ENCODE measurements at regions not wholly inside any gene's neighbourhood (a gene's known extent, or its start where the extent isn't known, plus 50 kb on each side); places are given as distances from the start of the nearest gene placed in this dataset.

DNA sequence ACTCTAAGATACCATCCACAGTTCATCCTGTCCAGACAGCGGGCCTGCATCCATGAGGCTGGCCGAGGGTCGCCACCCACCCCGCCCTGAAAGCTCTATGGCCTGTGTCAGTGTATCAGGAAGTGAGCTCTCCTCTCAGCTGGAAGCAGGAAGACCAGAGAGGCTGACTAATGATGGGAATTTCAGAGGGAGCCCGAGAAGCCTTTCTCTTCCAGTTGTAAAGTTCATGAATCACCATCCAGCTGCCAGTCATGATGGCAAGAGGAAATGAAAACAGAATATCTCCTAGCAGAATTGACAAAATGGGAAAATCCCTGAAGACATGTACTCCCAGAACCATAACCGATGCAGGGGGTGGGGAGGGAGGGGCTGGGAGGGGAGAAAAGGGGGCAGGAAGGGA lies 109.6 kb upstream of the RPS6KA2 start:
- no peaks in the 10 kb centered on the region for H3K9me3 ChIP-seq
- H3K4me1 ChIP-seq (ENCODE audit: low read depth) = no peaks in the 10 kb centered on the region
- intact Hi-C loops (cut with DNase I, micrococcal nuclease) = no loop called here
- no peak overlapping the region for H3K4me3 ChIP-seq
- ATAC-seq (peak; percentile 69), DNase-seq (no peak)
- H3K36me3 ChIP-seq (ENCODE audit: low read depth) = no peaks in the 10 kb centered on the region
- TF ChIP-seq, protein P1, sequence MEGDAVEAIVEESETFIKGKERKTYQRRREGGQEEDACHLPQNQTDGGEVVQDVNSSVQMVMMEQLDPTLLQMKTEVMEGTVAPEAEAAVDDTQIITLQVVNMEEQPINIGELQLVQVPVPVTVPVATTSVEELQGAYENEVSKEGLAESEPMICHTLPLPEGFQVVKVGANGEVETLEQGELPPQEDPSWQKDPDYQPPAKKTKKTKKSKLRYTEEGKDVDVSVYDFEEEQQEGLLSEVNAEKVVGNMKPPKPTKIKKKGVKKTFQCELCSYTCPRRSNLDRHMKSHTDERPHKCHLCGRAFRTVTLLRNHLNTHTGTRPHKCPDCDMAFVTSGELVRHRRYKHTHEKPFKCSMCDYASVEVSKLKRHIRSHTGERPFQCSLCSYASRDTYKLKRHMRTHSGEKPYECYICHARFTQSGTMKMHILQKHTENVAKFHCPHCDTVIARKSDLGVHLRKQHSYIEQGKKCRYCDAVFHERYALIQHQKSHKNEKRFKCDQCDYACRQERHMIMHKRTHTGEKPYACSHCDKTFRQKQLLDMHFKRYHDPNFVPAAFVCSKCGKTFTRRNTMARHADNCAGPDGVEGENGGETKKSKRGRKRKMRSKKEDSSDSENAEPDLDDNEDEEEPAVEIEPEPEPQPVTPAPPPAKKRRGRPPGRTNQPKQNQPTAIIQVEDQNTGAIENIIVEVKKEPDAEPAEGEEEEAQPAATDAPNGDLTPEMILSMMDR (IDR thresholded peaks at IDR 0.05) = no peak

DNA sequence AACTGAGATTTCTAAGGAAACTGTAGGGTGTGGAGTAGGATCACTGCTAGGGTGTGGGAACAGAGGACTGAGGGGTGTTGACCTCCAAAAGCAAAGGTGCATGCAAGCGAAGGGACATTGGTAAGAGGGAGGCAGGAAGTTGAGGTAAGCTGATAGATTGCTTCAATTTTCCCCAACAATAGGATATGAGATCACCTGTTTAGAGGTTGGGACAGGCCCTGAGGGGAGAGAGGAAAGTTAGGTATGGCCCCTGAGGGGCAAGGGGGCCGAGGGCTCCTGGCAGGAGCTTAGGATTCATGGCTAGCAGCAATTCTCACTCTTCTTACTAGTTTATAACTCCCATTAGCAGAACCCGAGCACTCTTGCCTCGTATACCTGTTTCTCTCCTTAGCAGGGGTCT lies 106.8 kb upstream of the RPS6KA2 start:
- H3K9me3 ChIP-seq = no peaks in the 10 kb centered on the region
- no peaks in the 10 kb centered on the region for H3K4me1 ChIP-seq (ENCODE audit: low read depth)
- ATAC-seq = no peak
- intact Hi-C loops (cut with DNase I, micrococcal nuclease) = no loop called here
- H3K4me3 ChIP-seq = no peak overlapping the region
- H3K36me3 ChIP-seq (ENCODE audit: low read depth) = no peaks in the 10 kb centered on the region
- TF ChIP-seq, protein P1 (IDR thresholded peaks at IDR 0.05) = no peak
- DNase-seq = no peak

DNA sequence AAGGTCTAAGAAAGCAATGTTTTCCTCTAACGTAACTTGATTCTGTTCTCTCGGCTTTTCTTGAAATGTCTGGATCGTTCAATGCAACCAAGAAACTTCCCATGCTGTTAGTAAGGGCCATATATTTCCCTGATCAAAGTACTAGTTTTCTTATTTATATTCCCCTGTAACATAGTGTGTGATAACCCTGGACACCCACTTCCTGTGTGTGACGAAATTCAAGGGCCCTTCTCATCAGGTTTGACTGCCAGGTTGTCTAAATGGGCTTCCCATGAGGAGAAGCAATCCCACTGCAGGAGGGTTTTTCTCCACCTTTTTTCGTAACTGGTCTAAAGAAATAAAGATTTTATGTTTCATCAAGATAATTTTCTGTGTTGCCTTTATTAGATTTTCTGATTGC lies 102.6 kb upstream of the RPS6KA2 start:
- H3K4me1 ChIP-seq (ENCODE audit: low read depth) = no peaks in the 10 kb centered on the region
- H3K36me3 ChIP-seq (ENCODE audit: low read depth) = no peaks in the 10 kb centered on the region
- TF ChIP-seq, protein P1 (IDR thresholded peaks at IDR 0.05) = no peak
- no peak overlapping the region for H3K4me3 ChIP-seq
- H3K9me3 ChIP-seq = no peaks in the 10 kb centered on the region
- intact Hi-C loops (cut with DNase I, micrococcal nuclease) = no loop called here
- DNase-seq (no peak), ATAC-seq (no peak)

DNA sequence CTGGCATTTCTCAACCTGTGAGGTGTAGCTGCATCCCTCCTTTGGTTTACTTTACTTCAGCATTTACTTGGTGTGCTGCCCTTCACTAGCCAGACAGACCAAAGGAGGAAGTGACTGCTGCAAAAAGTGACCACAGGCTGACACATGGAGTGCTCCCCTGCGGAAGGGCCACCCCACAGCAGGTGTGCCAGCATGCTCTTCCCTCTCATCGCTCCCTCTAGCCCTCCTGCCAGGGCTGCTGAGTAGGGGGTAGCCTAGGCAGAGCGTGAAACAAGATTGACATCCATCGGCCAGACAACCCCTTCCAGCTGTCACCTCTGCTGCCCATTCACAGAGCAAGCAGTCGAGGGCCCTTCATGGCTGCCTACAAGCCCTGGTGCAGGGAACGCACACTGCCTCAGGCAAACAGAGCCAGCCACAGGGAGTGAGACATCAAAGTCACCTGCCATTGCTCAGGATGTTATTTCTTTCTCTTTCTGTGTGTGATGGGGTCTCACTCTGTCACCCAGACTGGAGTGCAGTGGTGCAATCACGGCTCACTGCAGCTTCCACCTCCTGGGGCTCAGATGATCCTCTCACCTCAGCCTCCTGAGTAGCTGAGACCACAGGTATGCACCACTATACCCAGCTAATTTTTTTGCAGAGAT lies 102.0 kb upstream of the RPS6KA2 start:
- TF ChIP-seq, protein P1 (IDR thresholded peaks at IDR 0.05) = no peak
- H3K4me1 ChIP-seq (ENCODE audit: low read depth) = no peaks in the 10 kb centered on the region
- H3K36me3 ChIP-seq (ENCODE audit: low read depth) = no peaks in the 10 kb centered on the region
- intact Hi-C loops (cut with DNase I, micrococcal nuclease) = no loop called here
- H3K9me3 ChIP-seq = no peaks in the 10 kb centered on the region
- ATAC-seq (peak; percentile 45), DNase-seq (no peak)
- H3K4me3 ChIP-seq = no peak overlapping the region

DNA sequence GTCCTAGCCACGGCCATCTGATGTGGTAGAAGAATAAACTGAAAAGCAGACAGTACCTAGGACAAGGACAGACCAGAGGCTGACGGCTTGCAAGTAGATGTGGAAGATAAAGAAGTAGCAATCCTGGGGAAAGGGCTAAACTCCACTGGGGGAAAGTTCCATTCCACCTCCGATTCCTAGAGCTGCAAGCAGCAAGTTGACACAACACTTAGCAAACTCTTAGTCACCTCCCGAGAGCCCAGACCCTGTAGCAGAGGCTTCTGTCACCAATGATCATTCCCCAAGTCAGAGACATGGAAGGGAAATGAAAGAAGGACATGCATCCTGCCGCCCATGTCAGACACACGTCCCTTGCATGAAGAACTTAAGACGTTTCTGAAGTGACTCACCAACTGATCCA lies 99.2 kb upstream of the RPS6KA2 start:
- H3K4me3 ChIP-seq = no peak overlapping the region
- H3K9me3 ChIP-seq = no peaks in the 10 kb centered on the region
- ATAC-seq (no peak), DNase-seq (no peak)
- no peaks in the 10 kb centered on the region for H3K4me1 ChIP-seq (ENCODE audit: low read depth)
- H3K36me3 ChIP-seq (ENCODE audit: low read depth) = no peaks in the 10 kb centered on the region
- intact Hi-C loops (cut with DNase I, micrococcal nuclease) = no loop called here
- TF ChIP-seq, protein P1 (IDR thresholded peaks at IDR 0.05) = no peak

DNA sequence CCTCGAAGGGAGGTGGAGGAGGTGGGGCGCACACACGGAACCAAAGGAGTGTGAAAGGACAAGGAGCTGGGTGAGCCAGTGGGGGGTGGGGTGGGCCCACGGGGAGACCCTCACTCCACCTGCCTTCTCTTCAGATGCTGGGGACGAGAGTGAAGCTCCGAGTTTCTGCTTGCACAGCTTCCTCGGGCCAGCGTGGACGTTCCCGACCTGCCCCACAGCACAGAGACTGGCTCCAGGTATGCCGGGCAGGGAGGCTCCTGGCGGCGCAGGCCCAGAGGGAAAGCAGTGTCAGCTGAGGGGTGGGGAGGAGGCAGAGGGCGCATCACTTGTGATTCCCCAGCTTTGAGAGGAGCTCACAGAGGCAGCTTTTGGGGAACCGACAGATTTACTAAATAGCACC lies 98.5 kb upstream of the RPS6KA2 start:
- TF ChIP-seq, protein P1 (IDR thresholded peaks at IDR 0.05) = no peak
- Histone ChIP-seq H3K9me3 (no peaks in the 10 kb centered on the region), H3K36me3 (ENCODE audit: low read depth) (no peaks in the 10 kb centered on the region), H3K4me3 (no peak overlapping the region), H3K4me1 (ENCODE audit: low read depth) (no peaks in the 10 kb centered on the region)
- ATAC-seq (no peak), DNase-seq (no peak)
- intact Hi-C loops (cut with DNase I, micrococcal nuclease) = no loop called here
